ENCODE measurements at regions not wholly inside any gene's neighbourhood (a gene's known extent, or its start where the extent isn't known, plus 50 kb on each side); places are given as distances from the start of the nearest gene placed in this dataset.

DNA sequence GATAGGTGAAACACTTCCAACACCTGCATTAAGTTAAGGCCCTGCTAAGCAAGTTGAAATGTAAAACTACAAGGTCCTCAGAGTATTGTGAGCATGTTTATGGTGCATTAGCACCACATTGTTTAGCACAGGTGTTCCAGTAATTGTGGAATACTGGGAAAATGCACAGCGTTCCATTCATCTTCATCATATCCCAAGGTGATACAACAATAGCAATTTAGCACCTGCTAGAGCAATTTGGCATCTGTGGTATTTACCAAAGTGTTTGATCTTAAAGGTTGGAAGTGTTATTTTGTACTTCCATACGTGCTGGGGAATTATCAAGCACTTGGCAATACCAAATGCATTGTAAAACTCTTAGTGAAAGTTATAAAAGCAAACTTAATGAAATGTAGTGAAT lies 266.8 kb downstream of the CYLC2 start (continued):
- TF ChIP-seq, protein P1, sequence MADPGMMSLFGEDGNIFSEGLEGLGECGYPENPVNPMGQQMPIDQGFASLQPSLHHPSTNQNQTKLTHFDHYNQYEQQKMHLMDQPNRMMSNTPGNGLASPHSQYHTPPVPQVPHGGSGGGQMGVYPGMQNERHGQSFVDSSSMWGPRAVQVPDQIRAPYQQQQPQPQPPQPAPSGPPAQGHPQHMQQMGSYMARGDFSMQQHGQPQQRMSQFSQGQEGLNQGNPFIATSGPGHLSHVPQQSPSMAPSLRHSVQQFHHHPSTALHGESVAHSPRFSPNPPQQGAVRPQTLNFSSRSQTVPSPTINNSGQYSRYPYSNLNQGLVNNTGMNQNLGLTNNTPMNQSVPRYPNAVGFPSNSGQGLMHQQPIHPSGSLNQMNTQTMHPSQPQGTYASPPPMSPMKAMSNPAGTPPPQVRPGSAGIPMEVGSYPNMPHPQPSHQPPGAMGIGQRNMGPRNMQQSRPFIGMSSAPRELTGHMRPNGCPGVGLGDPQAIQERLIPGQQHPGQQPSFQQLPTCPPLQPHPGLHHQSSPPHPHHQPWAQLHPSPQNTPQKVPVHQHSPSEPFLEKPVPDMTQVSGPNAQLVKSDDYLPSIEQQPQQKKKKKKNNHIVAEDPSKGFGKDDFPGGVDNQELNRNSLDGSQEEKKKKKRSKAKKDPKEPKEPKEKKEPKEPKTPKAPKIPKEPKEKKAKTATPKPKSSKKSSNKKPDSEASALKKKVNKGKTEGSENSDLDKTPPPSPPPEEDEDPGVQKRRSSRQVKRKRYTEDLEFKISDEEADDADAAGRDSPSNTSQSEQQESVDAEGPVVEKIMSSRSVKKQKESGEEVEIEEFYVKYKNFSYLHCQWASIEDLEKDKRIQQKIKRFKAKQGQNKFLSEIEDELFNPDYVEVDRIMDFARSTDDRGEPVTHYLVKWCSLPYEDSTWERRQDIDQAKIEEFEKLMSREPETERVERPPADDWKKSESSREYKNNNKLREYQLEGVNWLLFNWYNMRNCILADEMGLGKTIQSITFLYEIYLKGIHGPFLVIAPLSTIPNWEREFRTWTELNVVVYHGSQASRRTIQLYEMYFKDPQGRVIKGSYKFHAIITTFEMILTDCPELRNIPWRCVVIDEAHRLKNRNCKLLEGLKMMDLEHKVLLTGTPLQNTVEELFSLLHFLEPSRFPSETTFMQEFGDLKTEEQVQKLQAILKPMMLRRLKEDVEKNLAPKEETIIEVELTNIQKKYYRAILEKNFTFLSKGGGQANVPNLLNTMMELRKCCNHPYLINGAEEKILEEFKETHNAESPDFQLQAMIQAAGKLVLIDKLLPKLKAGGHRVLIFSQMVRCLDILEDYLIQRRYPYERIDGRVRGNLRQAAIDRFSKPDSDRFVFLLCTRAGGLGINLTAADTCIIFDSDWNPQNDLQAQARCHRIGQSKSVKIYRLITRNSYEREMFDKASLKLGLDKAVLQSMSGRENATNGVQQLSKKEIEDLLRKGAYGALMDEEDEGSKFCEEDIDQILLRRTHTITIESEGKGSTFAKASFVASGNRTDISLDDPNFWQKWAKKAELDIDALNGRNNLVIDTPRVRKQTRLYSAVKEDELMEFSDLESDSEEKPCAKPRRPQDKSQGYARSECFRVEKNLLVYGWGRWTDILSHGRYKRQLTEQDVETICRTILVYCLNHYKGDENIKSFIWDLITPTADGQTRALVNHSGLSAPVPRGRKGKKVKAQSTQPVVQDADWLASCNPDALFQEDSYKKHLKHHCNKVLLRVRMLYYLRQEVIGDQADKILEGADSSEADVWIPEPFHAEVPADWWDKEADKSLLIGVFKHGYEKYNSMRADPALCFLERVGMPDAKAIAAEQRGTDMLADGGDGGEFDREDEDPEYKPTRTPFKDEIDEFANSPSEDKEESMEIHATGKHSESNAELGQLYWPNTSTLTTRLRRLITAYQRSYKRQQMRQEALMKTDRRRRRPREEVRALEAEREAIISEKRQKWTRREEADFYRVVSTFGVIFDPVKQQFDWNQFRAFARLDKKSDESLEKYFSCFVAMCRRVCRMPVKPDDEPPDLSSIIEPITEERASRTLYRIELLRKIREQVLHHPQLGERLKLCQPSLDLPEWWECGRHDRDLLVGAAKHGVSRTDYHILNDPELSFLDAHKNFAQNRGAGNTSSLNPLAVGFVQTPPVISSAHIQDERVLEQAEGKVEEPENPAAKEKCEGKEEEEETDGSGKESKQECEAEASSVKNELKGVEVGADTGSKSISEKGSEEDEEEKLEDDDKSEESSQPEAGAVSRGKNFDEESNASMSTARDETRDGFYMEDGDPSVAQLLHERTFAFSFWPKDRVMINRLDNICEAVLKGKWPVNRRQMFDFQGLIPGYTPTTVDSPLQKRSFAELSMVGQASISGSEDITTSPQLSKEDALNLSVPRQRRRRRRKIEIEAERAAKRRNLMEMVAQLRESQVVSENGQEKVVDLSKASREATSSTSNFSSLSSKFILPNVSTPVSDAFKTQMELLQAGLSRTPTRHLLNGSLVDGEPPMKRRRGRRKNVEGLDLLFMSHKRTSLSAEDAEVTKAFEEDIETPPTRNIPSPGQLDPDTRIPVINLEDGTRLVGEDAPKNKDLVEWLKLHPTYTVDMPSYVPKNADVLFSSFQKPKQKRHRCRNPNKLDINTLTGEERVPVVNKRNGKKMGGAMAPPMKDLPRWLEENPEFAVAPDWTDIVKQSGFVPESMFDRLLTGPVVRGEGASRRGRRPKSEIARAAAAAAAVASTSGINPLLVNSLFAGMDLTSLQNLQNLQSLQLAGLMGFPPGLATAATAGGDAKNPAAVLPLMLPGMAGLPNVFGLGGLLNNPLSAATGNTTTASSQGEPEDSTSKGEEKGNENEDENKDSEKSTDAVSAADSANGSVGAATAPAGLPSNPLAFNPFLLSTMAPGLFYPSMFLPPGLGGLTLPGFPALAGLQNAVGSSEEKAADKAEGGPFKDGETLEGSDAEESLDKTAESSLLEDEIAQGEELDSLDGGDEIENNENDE (IDR thresholded peaks at IDR 0.05; ENCODE audit: low read depth, low read length) = no peak
- TF ChIP-seq TARDBP (IDR thresholded peaks at IDR 0.05) = no peak
- TF ChIP-seq, protein P2, sequence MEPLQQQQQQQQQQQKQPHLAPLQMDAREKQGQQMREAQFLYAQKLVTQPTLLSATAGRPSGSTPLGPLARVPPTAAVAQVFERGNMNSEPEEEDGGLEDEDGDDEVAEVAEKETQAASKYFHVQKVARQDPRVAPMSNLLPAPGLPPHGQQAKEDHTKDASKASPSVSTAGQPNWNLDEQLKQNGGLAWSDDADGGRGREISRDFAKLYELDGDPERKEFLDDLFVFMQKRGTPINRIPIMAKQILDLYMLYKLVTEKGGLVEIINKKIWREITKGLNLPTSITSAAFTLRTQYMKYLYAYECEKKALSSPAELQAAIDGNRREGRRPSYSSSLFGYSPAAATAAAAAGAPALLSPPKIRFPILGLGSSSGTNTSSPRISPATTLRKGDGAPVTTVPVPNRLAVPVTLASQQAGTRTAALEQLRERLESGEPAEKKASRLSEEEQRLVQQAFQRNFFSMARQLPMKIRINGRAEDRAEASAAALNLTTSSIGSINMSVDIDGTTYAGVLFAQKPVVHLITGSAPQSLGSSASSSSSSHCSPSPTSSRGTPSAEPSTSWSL (CRISPR knock-in tag; IDR thresholded peaks at IDR 0.05; ENCODE audit: borderline replicate concordance) = no peak
- no peak for TF ChIP-seq HSF4 (CRISPR knock-in tag; IDR thresholded peaks at IDR 0.05; ENCODE audit: borderline replicate concordance)
- TF ChIP-seq GTF2E2 (tag; IDR thresholded peaks at IDR 0.05) = no peak
- no peak for TF ChIP-seq POLR2AphosphoS2 (IDR thresholded peaks at IDR 0.05; ENCODE audit: low read length)
